ENCODE measurements at regions not wholly inside any gene's neighbourhood (a gene's known extent, or its start where the extent isn't known, plus 50 kb on each side); places are given as distances from the start of the nearest gene placed in this dataset.
"Not testable (repeated sequence)": the region's sequence is repeated elsewhere in the genome, so short reads cannot be mapped to it uniquely, and the experiment has no call there.

GRCh38 chrX:34576864-34577263 is 80.2 kb downstream of the TMEM47 start:
- FAIRE-seq, result no peak

GRCh38 chrX:34565981-34566380 is 91.1 kb downstream of the TMEM47 start:
- no peak for FAIRE-seq

- FAIRE-seq, result no peak
Measured at GRCh38 chrX:34563804-34564203, 93.3 kb downstream of the TMEM47 start.

- FAIRE-seq, result no peak
Measured at GRCh38 chrX:34563061-34563460, 94.0 kb downstream of the TMEM47 start.

GRCh38 chrX:34562006-34562405 is 95.1 kb downstream of the TMEM47 start:
- no peak for FAIRE-seq

- FAIRE-seq, result no peak
Measured at GRCh38 chrX:34560180-34560579, 96.9 kb downstream of the TMEM47 start.

GRCh38 chrX:34559325-34559724 is 97.8 kb downstream of the TMEM47 start:
- FAIRE-seq, result no peak

GRCh38 chrX:34557733-34558132 is 99.4 kb downstream of the TMEM47 start:
- FAIRE-seq, result no peak

GRCh38 chrX:34555481-34555880 is 101.6 kb downstream of the TMEM47 start:
- FAIRE-seq, result no peak

- no peak for FAIRE-seq
Measured at GRCh38 chrX:34546366-34546765, 110.7 kb downstream of the TMEM47 start.

- no peak for FAIRE-seq
Measured at GRCh38 chrX:34528081-34528480, 129.0 kb downstream of the TMEM47 start.

GRCh38 chrX:34521563-34521962 is 135.5 kb downstream of the TMEM47 start:
- no peak for FAIRE-seq

GRCh38 chrX:34509394-34509793 is 147.7 kb downstream of the TMEM47 start:
- no peak for FAIRE-seq

- FAIRE-seq, result no peak
Measured at GRCh38 chrX:34503119-34503518, 154.0 kb downstream of the TMEM47 start.

GRCh38 chrX:34493086-34493485 is 164.0 kb downstream of the TMEM47 start:
- no peak for FAIRE-seq

GRCh38 chrX:34491126-34491525 is 166.0 kb downstream of the TMEM47 start:
- no peak for FAIRE-seq

- no peak for FAIRE-seq
Measured at GRCh38 chrX:34487364-34487763, 169.7 kb downstream of the TMEM47 start.

GRCh38 chrX:34483980-34484379 is 173.1 kb downstream of the TMEM47 start:
- no peak for FAIRE-seq

GRCh38 chrX:34470507-34470906 is 186.6 kb downstream of the TMEM47 start:
- FAIRE-seq, result no peak

- no peak for FAIRE-seq
Measured at GRCh38 chrX:34467437-34467836, 189.6 kb downstream of the TMEM47 start.

GRCh38 chrX:34463220-34463619 is 193.9 kb downstream of the TMEM47 start:
- not testable (repeated sequence) for FAIRE-seq

- not testable (repeated sequence) for FAIRE-seq
Measured at GRCh38 chrX:34457850-34458249, 199.2 kb downstream of the TMEM47 start.

GRCh38 chrX:34437586-34437985 is 219.5 kb downstream of the TMEM47 start:
- no peak for FAIRE-seq

- no peak for FAIRE-seq
Measured at GRCh38 chrX:34426334-34426733, 230.8 kb downstream of the TMEM47 start.

GRCh38 chrX:34406580-34406979 is 250.5 kb downstream of the TMEM47 start:
- FAIRE-seq, result no peak

Data from A204.1 (cell line).